CD8-positive, alpha-beta memory T cell (primary cell): ENCODE measurements at regions not wholly inside any gene's neighbourhood (a gene's known extent, or its start where the extent isn't known, plus 50 kb on each side); places are given as distances from the start of the nearest gene placed in this dataset.
"Not testable (repeated sequence)": the region's sequence is repeated elsewhere in the genome, so short reads cannot be mapped to it uniquely, and the experiment has no call there.

Experiments used
- CTCF ChIA-PET: fragments of 350-600 bp; sonication (Branson Sonifier 250); formaldehyde crosslinking; loops from one replicate; lab custom pipeline; 2021; ENCODE audit warnings: antibody characterized with exemption; lab: Charles Lee
- POLR2A ChIA-PET: fragments of 350-600 bp; sonication (Branson Sonifier 250); formaldehyde crosslinking; loops from one replicate; lab custom pipeline; 2021; ENCODE audit warnings: antibody characterized with exemption; lab: Charles Lee
- DNase-seq, 5 donors: peaks; one replicate each; pipeline versions ENCODE4 v3.0.0 to v3.0.0-alpha.2; 2020 to 2022; ENCODE audit warnings: mixed read lengths in 1 of 5
- H3K27ac ChIP-seq: one replicate; pipeline ENCODE4 v1.7.0; 2013; ENCODE audit warnings: low read depth, mild to moderate bottlenecking, low read length, moderate library complexity
- H3K27me3 ChIP-seq: 2 replicates; pipeline ENCODE4 v1.7.0; 2013; ENCODE audit warnings: low read length, mild to moderate bottlenecking; ENCODE audit not compliant: insufficient read depth, poor library complexity, severe bottlenecking
- H3K36me3 ChIP-seq: 2 replicates; pipeline ENCODE4 v1.7.0; 2013; ENCODE audit warnings: mild to moderate bottlenecking, low read length, moderate library complexity; ENCODE audit not compliant: insufficient read depth
- H3K4me1 ChIP-seq: 2 replicates; pipeline ENCODE4 v1.7.0; 2013; ENCODE audit warnings: mild to moderate bottlenecking, low read length, moderate library complexity; ENCODE audit not compliant: insufficient read depth
- H3K4me3 ChIP-seq: 2 replicates; pipeline ENCODE4 v1.7.0; 2013; ENCODE audit warnings: mild to moderate bottlenecking, low read length
- H3K9me3 ChIP-seq: 2 replicates; pipeline ENCODE4 v1.7.0; 2013; ENCODE audit warnings: mild to moderate bottlenecking, low read length
- H3K27ac Mint-ChIP-seq, 8 donors: one replicate each; pipeline ENCODE4 v1.8.0; 2020 to 2021; ENCODE audit warnings: mixed read lengths in 8 of 8, mild to moderate bottlenecking in 6 of 8, inconsistent platforms in 3 of 8, moderate library complexity in 3 of 8
- H3K27me3 Mint-ChIP-seq, 2 donors: one replicate each; pipeline ENCODE4 v1.8.0; 2020 to 2021; ENCODE audit warnings: mixed read lengths in 2 of 2, mild to moderate bottlenecking in 1 of 2, moderate library complexity in 1 of 2
- H3K36me3 Mint-ChIP-seq, 3 donors: one replicate each; pipeline ENCODE4 v1.8.0; 2020 to 2021; ENCODE audit warnings: mixed read lengths in 3 of 3, inconsistent platforms in 1 of 3, mild to moderate bottlenecking in 1 of 3
- H3K4me1 Mint-ChIP-seq, 3 donors: one replicate each; pipeline ENCODE4 v1.8.0; 2020 to 2021; ENCODE audit warnings: mixed read lengths in 3 of 3, inconsistent platforms in 1 of 3, mild to moderate bottlenecking in 1 of 3
- H3K4me3 Mint-ChIP-seq, 7 donors: one replicate each; pipeline ENCODE4 v1.8.0; 2020 to 2021; ENCODE audit warnings: mixed read lengths in 7 of 7, mild to moderate bottlenecking in 6 of 7, moderate library complexity in 4 of 7, inconsistent platforms in 2 of 7
- H3K9me3 Mint-ChIP-seq, 5 donors: one replicate each; pipeline ENCODE4 v1.8.0; 2020 to 2022; ENCODE audit warnings: mixed read lengths in 5 of 5, mild to moderate bottlenecking in 3 of 5, moderate library complexity in 2 of 5, inconsistent platforms in 1 of 5

GRCh38 chr14:97058074-97058467 lies 260.9 kb downstream of the VRK1 start:
- H3K36me3 ChIP-seq, result no peaks in the 10 kb centered on the region
- Mint-ChIP-seq H3K4me1 (no peaks in the 10 kb centered on the region), H3K4me3 (no peak overlapping the region), H3K27ac (no peak overlapping the region), H3K9me3 (no peaks in the 10 kb centered on the region), H3K36me3 (no peaks in the 10 kb centered on the region), H3K27me3 (peaks cover 0 to 8% of the 10 kb centered on the region in 2 donors)
- H3K9me3 ChIP-seq, result no peaks in the 10 kb centered on the region
- no peaks in the 10 kb centered on the region for H3K4me1 ChIP-seq
- ChIA-PET CTCF (no interaction called here), POLR2A (no interaction called here)
- H3K4me3 ChIP-seq, result no peak overlapping the region
- H3K27me3 ChIP-seq, result no peaks in the 10 kb centered on the region
- DNase-seq, result no peak
- no peak overlapping the region for H3K27ac ChIP-seq

- Mint-ChIP-seq H3K9me3 (no peaks in the 10 kb centered on the region), H3K27ac (no peak overlapping the region), H3K4me1 (no peaks in the 10 kb centered on the region), H3K4me3 (no peak overlapping the region), H3K27me3 (peaks cover 0 to 8% of the 10 kb centered on the region in 2 donors), H3K36me3 (no peaks in the 10 kb centered on the region)
- no peaks in the 10 kb centered on the region for H3K36me3 ChIP-seq
- no peak for DNase-seq
- ChIA-PET POLR2A (no interaction called here), CTCF (no interaction called here)
- no peaks in the 10 kb centered on the region for H3K9me3 ChIP-seq
- H3K27me3 ChIP-seq, result no peaks in the 10 kb centered on the region
- no peak overlapping the region for H3K27ac ChIP-seq
- no peaks in the 10 kb centered on the region for H3K4me1 ChIP-seq
- no peak overlapping the region for H3K4me3 ChIP-seq
Observed at GRCh38 chr14:97058589-97058988, 261.4 kb downstream of the VRK1 start.

- Mint-ChIP-seq H3K36me3 (no peaks in the 10 kb centered on the region), H3K4me3 (no peak overlapping the region), H3K9me3 (no peaks in the 10 kb centered on the region), H3K27ac (peak overlapping the region in 1 of 8 donors; percentile 54), H3K27me3 (peaks cover 5 to 24% of the 10 kb centered on the region in 2 donors), H3K4me1 (no peaks in the 10 kb centered on the region)
- Histone ChIP-seq H3K36me3 (no peaks in the 10 kb centered on the region), H3K9me3 (no peaks in the 10 kb centered on the region), H3K27me3 (no peaks in the 10 kb centered on the region), H3K4me1 (no peaks in the 10 kb centered on the region), H3K27ac (no peak overlapping the region), H3K4me3 (no peak overlapping the region)
- ChIA-PET POLR2A (no interaction called here), CTCF (no interaction called here)
- no peak for DNase-seq
Observed at GRCh38 chr14:97061198-97061597, 264.0 kb downstream of the VRK1 start.

GRCh38 chr14:97061714-97062113 lies 264.5 kb downstream of the VRK1 start:
- H3K27ac Mint-ChIP-seq, result no peak overlapping the region
- no peaks in the 10 kb centered on the region for H3K4me1 Mint-ChIP-seq
- Histone ChIP-seq H3K9me3 (no peaks in the 10 kb centered on the region), H3K4me1 (no peaks in the 10 kb centered on the region), H3K27me3 (no peaks in the 10 kb centered on the region), H3K4me3 (no peak overlapping the region), H3K36me3 (no peaks in the 10 kb centered on the region), H3K27ac (no peak overlapping the region)
- H3K9me3 Mint-ChIP-seq, result no peaks in the 10 kb centered on the region
- DNase-seq, result no peak
- H3K27me3 Mint-ChIP-seq, result peaks cover 8 to 24% of the 10 kb centered on the region in 2 donors
- H3K4me3 Mint-ChIP-seq, result no peak overlapping the region
- CTCF ChIA-PET, result no interaction called here
- POLR2A ChIA-PET, result no interaction called here
- no peaks in the 10 kb centered on the region for H3K36me3 Mint-ChIP-seq

DNA sequence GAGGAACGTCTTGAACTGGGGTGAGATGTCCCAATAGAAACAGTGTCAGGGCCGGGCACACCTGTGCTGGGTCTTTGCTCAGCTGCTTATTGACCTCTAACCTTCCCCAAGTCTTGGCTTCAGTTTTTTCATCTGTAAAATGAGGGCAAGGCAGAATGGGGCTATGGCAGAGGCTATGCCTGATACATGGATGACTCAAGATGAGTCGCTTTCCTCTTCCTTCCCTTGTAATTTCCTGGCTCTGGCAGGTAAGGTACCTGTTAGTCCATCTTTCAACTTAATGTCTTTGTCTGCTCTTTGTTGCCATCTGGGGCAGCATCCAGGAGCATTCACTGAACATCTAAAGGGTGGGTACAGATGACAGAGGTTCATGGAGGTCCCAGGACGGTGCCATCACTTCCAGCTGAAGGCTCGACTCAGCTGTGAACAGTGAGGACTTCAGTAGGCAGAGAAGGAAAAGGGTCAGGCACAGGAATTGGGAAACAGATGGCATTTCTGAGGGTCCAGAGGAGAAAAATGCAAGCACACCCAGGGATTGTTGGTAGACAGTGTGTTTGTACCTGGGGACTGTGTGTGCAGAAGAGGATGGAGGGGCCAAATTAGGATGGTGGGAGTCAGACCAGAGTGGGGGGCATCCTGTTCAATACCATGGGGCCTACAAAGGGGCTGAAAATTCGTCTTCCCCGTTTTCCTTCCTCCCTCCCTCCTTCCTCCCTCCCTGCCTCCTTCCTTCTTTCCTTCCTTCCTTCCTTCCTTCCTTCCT lies 268.3 kb downstream of the VRK1 start:
- no peaks in the 10 kb centered on the region for H3K27me3 ChIP-seq
- H3K4me1 ChIP-seq, result no peaks in the 10 kb centered on the region
- CTCF ChIA-PET, result no interaction called here
- H3K36me3 Mint-ChIP-seq, result no peaks in the 10 kb centered on the region
- DNase-seq, result no peak
- no peaks in the 10 kb centered on the region for H3K4me1 Mint-ChIP-seq
- no peak overlapping the region for H3K4me3 Mint-ChIP-seq
- H3K4me3 ChIP-seq, result no peak overlapping the region
- no peaks in the 10 kb centered on the region for H3K36me3 ChIP-seq
- H3K27me3 Mint-ChIP-seq, result peaks cover 11 to 16% of the 10 kb centered on the region in 2 donors
- H3K27ac ChIP-seq, result no peak overlapping the region
- POLR2A ChIA-PET, result no interaction called here
- H3K9me3 Mint-ChIP-seq, result no peaks in the 10 kb centered on the region
- no peaks in the 10 kb centered on the region for H3K9me3 ChIP-seq
- H3K27ac Mint-ChIP-seq, result peak overlapping the region in 1 of 8 donors; percentile 7

- Histone ChIP-seq H3K4me1 (no peaks in the 10 kb centered on the region), H3K4me3 (no peak overlapping the region), H3K27me3 (no peaks in the 10 kb centered on the region), H3K9me3 (no peaks in the 10 kb centered on the region), H3K27ac (no peak overlapping the region), H3K36me3 (no peaks in the 10 kb centered on the region)
- no peak for DNase-seq
- ChIA-PET CTCF (no interaction called here), POLR2A (no interaction called here)
- Mint-ChIP-seq H3K4me1 (no peaks in the 10 kb centered on the region), H3K27me3 (peaks cover 11 to 16% of the 10 kb centered on the region in 2 donors), H3K36me3 (no peaks in the 10 kb centered on the region), H3K27ac (peak overlapping the region in 1 of 8 donors; percentile 61), H3K9me3 (no peaks in the 10 kb centered on the region), H3K4me3 (no peak overlapping the region)
Observed at GRCh38 chr14:97066068-97066899, 269.1 kb downstream of the VRK1 start.

- CTCF ChIA-PET, H3K4me3 Mint-ChIP-seq, H3K9me3 ChIP-seq, H3K4me3 ChIP-seq, H3K36me3 ChIP-seq, H3K27me3 ChIP-seq, DNase-seq, H3K4me1 ChIP-seq, H3K36me3 Mint-ChIP-seq, H3K27ac ChIP-seq, H3K27ac Mint-ChIP-seq, H3K9me3 Mint-ChIP-seq, POLR2A ChIA-PET, H3K4me1 Mint-ChIP-seq: not testable (repeated sequence)
- H3K27me3 Mint-ChIP-seq, result peaks cover 11 to 16% of the 10 kb centered on the region in 2 donors
Observed at GRCh38 chr14:97068293-97068692, 271.1 kb downstream of the VRK1 start.

DNA sequence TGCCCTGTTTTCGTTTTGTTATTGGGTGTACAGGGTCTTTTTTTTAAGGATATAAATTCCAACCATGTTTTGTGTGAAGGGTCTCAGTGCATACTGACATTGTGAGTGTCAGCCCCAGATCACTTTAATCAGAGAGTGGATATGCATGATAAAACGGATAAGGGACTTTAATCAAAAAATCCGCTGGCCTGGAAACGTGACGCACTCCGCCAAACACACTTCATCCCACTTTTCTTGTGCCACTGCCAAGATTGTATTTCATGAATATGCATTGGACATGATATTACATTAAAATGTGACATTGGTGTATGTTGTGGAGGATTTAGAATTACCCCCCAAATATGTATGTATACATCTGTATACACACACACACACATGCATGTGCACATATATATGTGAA lies 273.1 kb downstream of the VRK1 start:
- CTCF ChIA-PET, result no interaction called here
- H3K27ac ChIP-seq, result no peak overlapping the region
- Mint-ChIP-seq H3K4me3 (no peak overlapping the region), H3K4me1 (peaks cover 0 to 1% (median under 1%) of the 10 kb centered on the region in 3 donors), H3K36me3 (no peaks in the 10 kb centered on the region), H3K27ac (no peak overlapping the region), H3K27me3 (peaks cover 6 to 7% of the 10 kb centered on the region in 2 donors), H3K9me3 (no peaks in the 10 kb centered on the region)
- H3K4me3 ChIP-seq, result no peak overlapping the region
- H3K9me3 ChIP-seq, result no peaks in the 10 kb centered on the region
- H3K36me3 ChIP-seq, result no peaks in the 10 kb centered on the region
- no peak for DNase-seq
- H3K4me1 ChIP-seq, result no peaks in the 10 kb centered on the region
- POLR2A ChIA-PET, result no interaction called here
- peaks cover 3% of the 10 kb centered on the region for H3K27me3 ChIP-seq
